ENCODE measurements at regions not wholly inside any gene's neighbourhood (a gene's known extent, or its start where the extent isn't known, plus 50 kb on each side); places are given as distances from the start of the nearest gene placed in this dataset.

DNA sequence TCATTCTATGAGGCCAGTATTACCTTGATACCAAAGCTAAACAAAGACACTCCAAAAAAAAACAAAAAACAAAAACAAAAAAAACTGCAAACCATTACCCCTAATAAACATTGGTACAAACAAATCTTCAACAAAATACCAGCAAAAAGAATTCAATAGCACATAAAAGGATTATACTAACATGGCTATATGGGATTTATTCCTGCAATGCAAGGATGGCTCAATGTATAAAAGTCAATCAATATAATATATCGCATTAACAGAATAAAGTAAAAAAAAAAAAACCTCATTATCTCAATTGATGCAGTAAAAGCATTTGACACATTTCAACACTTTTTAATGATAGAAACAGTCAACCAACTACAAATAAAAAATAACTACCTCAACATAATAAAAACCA lies 233.3 kb upstream of the NFE2L3 start:
- FAIRE-seq, result no peak
- DNase-seq (ENCODE audit: insufficient read length, low spot score), result no peak
- TF ChIP-seq, protein P1, sequence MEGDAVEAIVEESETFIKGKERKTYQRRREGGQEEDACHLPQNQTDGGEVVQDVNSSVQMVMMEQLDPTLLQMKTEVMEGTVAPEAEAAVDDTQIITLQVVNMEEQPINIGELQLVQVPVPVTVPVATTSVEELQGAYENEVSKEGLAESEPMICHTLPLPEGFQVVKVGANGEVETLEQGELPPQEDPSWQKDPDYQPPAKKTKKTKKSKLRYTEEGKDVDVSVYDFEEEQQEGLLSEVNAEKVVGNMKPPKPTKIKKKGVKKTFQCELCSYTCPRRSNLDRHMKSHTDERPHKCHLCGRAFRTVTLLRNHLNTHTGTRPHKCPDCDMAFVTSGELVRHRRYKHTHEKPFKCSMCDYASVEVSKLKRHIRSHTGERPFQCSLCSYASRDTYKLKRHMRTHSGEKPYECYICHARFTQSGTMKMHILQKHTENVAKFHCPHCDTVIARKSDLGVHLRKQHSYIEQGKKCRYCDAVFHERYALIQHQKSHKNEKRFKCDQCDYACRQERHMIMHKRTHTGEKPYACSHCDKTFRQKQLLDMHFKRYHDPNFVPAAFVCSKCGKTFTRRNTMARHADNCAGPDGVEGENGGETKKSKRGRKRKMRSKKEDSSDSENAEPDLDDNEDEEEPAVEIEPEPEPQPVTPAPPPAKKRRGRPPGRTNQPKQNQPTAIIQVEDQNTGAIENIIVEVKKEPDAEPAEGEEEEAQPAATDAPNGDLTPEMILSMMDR (IDR thresholded peaks at IDR 0.05; ENCODE audit: insufficient read depth, missing control alignments), result no peak

DNA sequence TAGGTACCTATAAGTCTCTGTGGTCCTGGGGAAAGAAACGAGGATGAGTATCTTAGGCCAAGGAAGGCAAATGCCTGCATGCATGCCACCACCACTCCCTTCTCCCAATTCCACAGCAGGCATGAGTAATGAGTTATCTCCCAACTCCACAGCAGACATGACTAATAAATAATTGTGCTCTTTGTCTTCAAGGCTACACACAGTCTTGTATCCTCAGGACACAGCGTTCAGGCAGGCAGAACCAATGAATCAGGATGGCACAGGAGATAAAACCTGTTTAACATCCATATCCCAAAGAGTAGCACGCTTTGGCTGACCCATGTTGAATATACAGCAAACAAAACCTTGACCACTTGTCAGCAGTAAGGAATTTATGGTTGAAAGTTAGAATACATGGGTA lies 229.7 kb upstream of the NFE2L3 start:
- DNase-seq (ENCODE audit: insufficient read length, low spot score), result no peak
- FAIRE-seq, result no peak
- TF ChIP-seq, protein P1 (IDR thresholded peaks at IDR 0.05; ENCODE audit: insufficient read depth, missing control alignments), result no peak

DNA sequence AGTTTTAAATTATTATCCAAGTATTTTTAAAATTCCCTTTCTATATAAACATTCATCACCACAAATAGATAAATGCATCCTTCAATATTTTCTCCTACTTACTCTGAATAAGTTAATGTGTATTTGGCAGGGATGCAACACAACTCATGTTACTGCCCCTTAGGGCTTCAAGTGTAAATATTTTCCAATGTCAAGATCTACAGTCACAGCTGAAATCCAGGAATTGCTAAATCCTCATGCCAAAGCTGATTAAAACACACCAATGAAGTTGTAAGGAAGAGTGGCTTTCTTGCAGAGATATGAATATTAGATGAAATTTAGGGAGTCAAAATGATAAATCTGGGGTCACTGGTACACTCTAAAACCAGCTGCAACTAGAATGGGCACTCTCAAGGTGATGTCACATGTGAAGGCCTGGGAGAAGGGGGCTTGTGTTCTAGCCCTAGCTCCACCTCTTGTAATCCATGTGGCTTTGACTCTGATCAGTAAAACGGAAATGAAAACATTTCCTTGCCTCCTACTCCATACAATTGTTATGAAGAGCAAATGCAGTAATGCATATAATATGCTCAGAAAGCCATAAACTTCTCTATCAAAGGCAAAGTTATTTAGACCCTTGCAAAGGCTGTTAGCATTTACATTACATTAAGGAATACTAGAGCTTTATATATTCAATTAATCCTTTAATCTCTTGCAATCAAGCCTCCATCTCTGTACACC lies 228.1 kb upstream of the NFE2L3 start:
- TF ChIP-seq, protein P1 (IDR thresholded peaks at IDR 0.05; ENCODE audit: insufficient read depth, missing control alignments), result no peak
- DNase-seq (ENCODE audit: insufficient read length, low spot score) (no peak), FAIRE-seq (no peak)

DNA sequence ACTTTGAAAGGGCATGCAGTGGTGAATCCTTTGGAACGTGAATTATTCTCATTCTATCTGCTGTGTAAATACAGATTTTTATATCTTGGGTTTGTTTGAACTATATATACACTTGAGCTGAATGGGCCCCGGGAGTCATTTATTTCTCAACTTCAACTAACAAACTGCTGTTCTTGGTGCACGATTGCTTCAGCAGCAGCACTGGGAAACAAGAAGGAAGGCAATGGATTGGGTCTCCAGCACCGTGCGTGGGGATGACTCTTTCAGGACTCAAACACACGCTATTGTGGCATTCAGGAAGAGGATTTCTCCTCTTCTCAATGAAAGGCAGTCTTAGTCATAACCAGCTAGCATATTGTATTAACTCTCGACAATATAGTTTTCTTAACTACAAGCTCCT lies 226.0 kb upstream of the NFE2L3 start:
- FAIRE-seq (no peak), DNase-seq (ENCODE audit: insufficient read length, low spot score) (no peak)
- TF ChIP-seq, protein P1 (IDR thresholded peaks at IDR 0.05; ENCODE audit: insufficient read depth, missing control alignments), result no peak

DNA sequence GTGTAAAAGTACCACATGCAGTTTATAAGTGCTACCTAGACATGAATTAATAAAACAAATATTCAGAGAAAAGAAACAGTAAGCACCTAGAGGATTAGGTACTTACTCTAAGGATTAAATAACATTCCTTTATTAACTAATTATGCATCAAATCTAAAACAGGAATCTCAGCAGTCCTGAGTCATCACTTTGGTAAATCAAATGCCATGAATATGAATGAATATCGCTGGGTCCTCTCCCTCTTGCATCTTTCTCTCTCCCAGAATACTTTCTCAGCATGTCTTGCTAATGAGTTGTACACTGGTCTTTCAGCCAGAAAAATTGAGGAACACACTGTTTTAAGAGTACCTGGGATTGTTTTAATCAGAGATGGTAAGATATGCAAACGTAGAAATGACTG lies 225.5 kb upstream of the NFE2L3 start:
- TF ChIP-seq, protein P1 (IDR thresholded peaks at IDR 0.05; ENCODE audit: insufficient read depth, missing control alignments), result no peak
- no peak for FAIRE-seq

DNA sequence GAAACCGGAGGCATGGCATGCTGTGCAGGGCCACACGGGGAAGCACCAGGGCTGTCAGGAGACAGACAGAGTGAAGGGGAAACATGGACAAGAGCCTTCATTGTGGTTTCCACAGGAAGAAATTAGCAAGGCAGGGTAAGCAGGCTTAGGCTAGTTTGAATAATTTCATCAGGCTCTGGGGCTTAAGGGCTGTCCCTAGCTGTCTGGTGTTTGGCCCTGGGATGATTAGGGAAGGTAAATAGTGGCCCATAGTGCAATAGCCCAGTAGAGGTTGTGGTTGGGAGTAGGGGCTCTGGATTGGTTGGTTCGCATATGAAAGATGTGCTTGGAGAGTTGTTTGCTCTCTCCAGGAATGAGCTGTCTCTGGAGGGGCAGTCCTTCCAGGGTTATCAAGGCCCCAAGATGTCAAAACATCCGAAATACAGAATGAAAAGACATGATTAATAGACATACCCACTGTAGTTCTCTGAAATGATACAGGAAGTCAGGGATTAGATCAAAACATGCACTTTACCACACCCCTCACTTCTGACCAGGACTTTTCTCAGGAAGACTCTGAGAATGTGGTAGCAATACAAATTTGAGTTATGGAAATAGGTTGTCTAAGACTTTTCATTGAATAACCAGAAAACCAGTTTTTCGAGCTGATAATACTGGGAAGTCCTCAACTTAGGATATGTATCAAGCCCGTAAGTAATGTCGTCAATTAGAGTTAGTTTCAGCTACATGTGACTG lies 224.9 kb upstream of the NFE2L3 start:
- TF ChIP-seq, protein P1 (IDR thresholded peaks at IDR 0.05; ENCODE audit: insufficient read depth, missing control alignments), result no peak
- DNase-seq (ENCODE audit: insufficient read length, low spot score), result no peak
- FAIRE-seq, result no peak

More for the DNA sequence above, 225.5 kb upstream of the NFE2L3 start:
- DNase-seq (ENCODE audit: insufficient read length, low spot score), result no peak

DNA sequence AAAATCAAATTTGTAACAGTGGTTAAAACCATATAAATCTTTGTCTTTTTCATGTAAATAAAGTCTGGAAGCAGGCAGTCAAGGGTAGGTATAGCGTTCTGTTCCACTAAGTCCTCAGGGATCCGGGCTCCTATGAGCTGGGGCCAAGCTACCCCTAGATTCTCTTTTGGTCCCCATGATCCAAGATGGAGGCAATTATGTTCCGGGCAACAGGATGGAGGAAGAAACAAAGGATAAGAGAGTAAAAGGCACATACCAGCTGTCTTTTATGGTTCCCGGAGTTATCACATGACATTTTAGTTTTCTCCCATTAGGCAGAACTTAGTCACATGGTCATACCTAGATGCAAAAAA lies 224.4 kb upstream of the NFE2L3 start:
- DNase-seq (ENCODE audit: insufficient read length, low spot score) (no peak), FAIRE-seq (no peak)
- TF ChIP-seq, protein P1 (IDR thresholded peaks at IDR 0.05; ENCODE audit: insufficient read depth, missing control alignments), result no peak

Measured in D721Med (cell line).